Ishikawa (cell line): ENCODE measurements at regions not wholly inside any gene's neighbourhood (a gene's known extent, or its start where the extent isn't known, plus 50 kb on each side); places are given as distances from the start of the nearest gene placed in this dataset.

Experiments
- CEBPB ChIP-seq: IDR thresholded peaks from 2 replicates; pipeline ENCODE4 v1.6.1; 2012
- CREB1 ChIP-seq: IDR thresholded peaks from 2 replicates; pipeline ENCODE4 v1.6.1; 2012; ENCODE audit warnings: low read depth
- EGR1 ChIP-seq: IDR thresholded peaks from 2 replicates; pipeline ENCODE4 v1.6.1; 2012
- EP300 ChIP-seq: IDR thresholded peaks from 2 replicates; pipeline ENCODE4 v1.6.1; 2012; ENCODE audit warnings: borderline replicate concordance
- FOXM1 ChIP-seq: IDR thresholded peaks from 2 replicates; pipeline ENCODE4 v1.6.1; 2012; ENCODE audit warnings: low read depth, borderline replicate concordance
- MAX ChIP-seq: IDR thresholded peaks from 2 replicates; pipeline ENCODE4 v1.6.1; 2012
- NFIC ChIP-seq: IDR thresholded peaks from 2 replicates; pipeline ENCODE4 v1.6.1; 2012
- RAD21 ChIP-seq: IDR thresholded peaks from 2 replicates; pipeline ENCODE4 v1.6.1; 2012; ENCODE audit warnings: low read depth
- REST ChIP-seq: IDR thresholded peaks from 2 replicates; pipeline ENCODE4 v1.6.1; 2012; ENCODE audit warnings: low read depth, mild to moderate bottlenecking
- TAF1 ChIP-seq: IDR thresholded peaks from 2 replicates; pipeline ENCODE4 v1.6.1; 2012; ENCODE audit warnings: low read depth, mild to moderate bottlenecking
- TCF12 ChIP-seq: IDR thresholded peaks from 2 replicates; pipeline ENCODE4 v1.6.1; 2012; ENCODE audit warnings: low read depth
- TEAD4 ChIP-seq: IDR thresholded peaks from 2 replicates; pipeline ENCODE4 v1.6.1; 2012
- USF1 ChIP-seq: IDR thresholded peaks from 2 replicates; pipeline ENCODE4 v1.6.1; 2012
- YY1 ChIP-seq: IDR thresholded peaks from 2 replicates; pipeline ENCODE4 v1.6.1; 2012; ENCODE audit warnings: low read depth
- ZBTB7A ChIP-seq: IDR thresholded peaks from 2 replicates; pipeline ENCODE4 v1.6.1; 2012; ENCODE audit warnings: low read depth

GRCh38 chrX:65148232-65148631 lies 172.0 kb upstream of the ZC4H2 start:
- TF ChIP-seq CREB1 (no peak), TAF1 (no peak), EGR1 (no peak), USF1 (no peak), TCF12 (no peak), CEBPB (no peak), FOXM1 (no peak), ZBTB7A (no peak), EP300 (no peak), YY1 (no peak), MAX (no peak), TEAD4 (no peak), REST (no peak), NFIC (no peak), RAD21 (no peak)

GRCh38 chrX:65136424-65136823 lies 160.2 kb upstream of the ZC4H2 start:
- TF ChIP-seq TAF1 (no peak), CREB1 (no peak), RAD21 (no peak), NFIC (no peak), ZBTB7A (no peak), USF1 (no peak), TEAD4 (no peak), EGR1 (no peak), FOXM1 (no peak), EP300 (no peak), TCF12 (no peak), CEBPB (no peak), REST (no peak), YY1 (no peak)

- TF ChIP-seq YY1: no peak
- TF ChIP-seq TAF1: no peak
- no peak for TF ChIP-seq EP300
- no peak for TF ChIP-seq REST
- TF ChIP-seq MAX: no peak
- TF ChIP-seq FOXM1: no peak
- TF ChIP-seq NFIC: no peak
- no peak for TF ChIP-seq EGR1
- TF ChIP-seq ZBTB7A: no peak
- no peak for TF ChIP-seq TCF12
- TF ChIP-seq USF1: no peak
Measured at GRCh38 chrX:65127842-65128241, 151.6 kb upstream of the ZC4H2 start.

GRCh38 chrX:65098851-65099250 lies 122.6 kb upstream of the ZC4H2 start:
- TF ChIP-seq ZBTB7A (no peak), EP300 (no peak), CEBPB (no peak), TEAD4 (no peak), USF1 (no peak), MAX (no peak), TAF1 (no peak), RAD21 (no peak), TCF12 (no peak), CREB1 (no peak), YY1 (no peak), EGR1 (no peak), FOXM1 (no peak), REST (no peak)
